Stomach (tissue), 4 donors: ENCODE measurements at regions not wholly inside any gene's neighbourhood (a gene's known extent, or its start where the extent isn't known, plus 50 kb on each side); places are given as distances from the start of the nearest gene placed in this dataset.

ENCODE experiments used
- CTCF ChIP-seq, 7 experiments: fragments of 450-650 bp in 4 of 7; fragments of 200-600 bp in 3 of 7; sonication (generic) in 3 of 7; IDR thresholded peaks; one replicate each; pipeline ENCODE4 v1.5.1; 2016 to 2019; ENCODE audit warnings: antibody characterized with exemption in 7 of 7, control low read depth in 2 of 7, mild to moderate bottlenecking in 1 of 7
- EP300 ChIP-seq: sonication (generic); formaldehyde crosslinking; IDR thresholded peaks from one replicate; pipeline ENCODE4 v1.6.1; 2017; ENCODE audit warnings: antibody characterized with exemption
- POLR2A ChIP-seq, 4 donors: fragments of 450-650 bp; IDR thresholded peaks; one replicate each; pipeline ENCODE4 v1.6.1; 2016; ENCODE audit warnings: antibody characterized with exemption in 4 of 4, control low read depth in 2 of 4, mild to moderate bottlenecking in 1 of 4, moderate library complexity in 1 of 4

- TF ChIP-seq CTCF (IDR thresholded peaks at IDR 0.05) (no peak), POLR2A (IDR thresholded peaks at IDR 0.05) (no peak), EP300 (no peak)
Observed at GRCh38 chr12:20969766-20970165, 159.3 kb downstream of the SLCO1B3 start.
